ENCODE measurements at regions not wholly inside any gene's neighbourhood (a gene's known extent, or its start where the extent isn't known, plus 50 kb on each side); places are given as distances from the start of the nearest gene placed in this dataset.
"Not testable (repeated sequence)": the region's sequence is repeated elsewhere in the genome, so short reads cannot be mapped to it uniquely, and the experiment has no call there.

- ChIA-PET CTCF (interaction anchor here (0.9 kb wide), 1 partner anchor 384 kb away, joined by 7 read pairs; no protein-coding TSS in a partner anchor), POLR2A (no interaction called here)
- Histone ChIP-seq H3K27ac (ENCODE audit: extremely low read depth, low read depth, low read length) (no peak overlapping the region), H3K4me3 (ENCODE audit: low read depth, low read length) (no peak overlapping the region), H3K9me3 (ENCODE audit: control insufficient read depth, insufficient read depth, low read depth, low read length) (no peaks in the 10 kb centered on the region), H3K4me1 (ENCODE audit: control insufficient read depth, insufficient read depth, low read length) (no peaks in the 10 kb centered on the region), H3K36me3 (ENCODE audit: control insufficient read depth in 2 of 2, insufficient read depth in 1 of 2, low read length in 2 of 2) (no peaks in the 10 kb centered on the region)
- no peak for TF ChIP-seq ZNF777 (tag by site-specific recombination; IDR thresholded peaks at IDR 0.05; ENCODE audit: borderline replicate concordance)
- TF ChIP-seq ZNF561 (tag by site-specific recombination; IDR thresholded peaks at IDR 0.05; ENCODE audit: borderline replicate concordance) = no peak
- TF ChIP-seq ZNF362 (tag by site-specific recombination; IDR thresholded peaks at IDR 0.05) = no peak
- no peak for TF ChIP-seq ZNF2 (tag by site-specific recombination; IDR thresholded peaks at IDR 0.05)
- no peak for TF ChIP-seq ZNF292 (tag by site-specific recombination; IDR thresholded peaks at IDR 0.05; ENCODE audit: borderline replicate concordance, low read depth)
- no peak for TF ChIP-seq ZNF404 (tag by site-specific recombination; IDR thresholded peaks at IDR 0.05)
- no peak for TF ChIP-seq ZNF830 (tag by site-specific recombination; IDR thresholded peaks at IDR 0.05; ENCODE audit: low read depth)
- TF ChIP-seq ZFP3 (tag by site-specific recombination; IDR thresholded peaks at IDR 0.05; ENCODE audit: low read depth) = no peak
- TF ChIP-seq ZSCAN30 (tag by site-specific recombination; IDR thresholded peaks at IDR 0.05) = no peak
- TF ChIP-seq ZNF510 (tag by site-specific recombination; IDR thresholded peaks at IDR 0.05; ENCODE audit: insufficient replicate concordance) = no peak
- no peak for TF ChIP-seq ZNF837 (tag by site-specific recombination; IDR thresholded peaks at IDR 0.05)
- no peak for TF ChIP-seq ZNF280C (tag by site-specific recombination; IDR thresholded peaks at IDR 0.05)
- TF ChIP-seq ZNF660 (tag by site-specific recombination; IDR thresholded peaks at IDR 0.05) = no peak
- TF ChIP-seq ZNF174 (tag by site-specific recombination; IDR thresholded peaks at IDR 0.05) = no peak
- TF ChIP-seq, protein P1, sequence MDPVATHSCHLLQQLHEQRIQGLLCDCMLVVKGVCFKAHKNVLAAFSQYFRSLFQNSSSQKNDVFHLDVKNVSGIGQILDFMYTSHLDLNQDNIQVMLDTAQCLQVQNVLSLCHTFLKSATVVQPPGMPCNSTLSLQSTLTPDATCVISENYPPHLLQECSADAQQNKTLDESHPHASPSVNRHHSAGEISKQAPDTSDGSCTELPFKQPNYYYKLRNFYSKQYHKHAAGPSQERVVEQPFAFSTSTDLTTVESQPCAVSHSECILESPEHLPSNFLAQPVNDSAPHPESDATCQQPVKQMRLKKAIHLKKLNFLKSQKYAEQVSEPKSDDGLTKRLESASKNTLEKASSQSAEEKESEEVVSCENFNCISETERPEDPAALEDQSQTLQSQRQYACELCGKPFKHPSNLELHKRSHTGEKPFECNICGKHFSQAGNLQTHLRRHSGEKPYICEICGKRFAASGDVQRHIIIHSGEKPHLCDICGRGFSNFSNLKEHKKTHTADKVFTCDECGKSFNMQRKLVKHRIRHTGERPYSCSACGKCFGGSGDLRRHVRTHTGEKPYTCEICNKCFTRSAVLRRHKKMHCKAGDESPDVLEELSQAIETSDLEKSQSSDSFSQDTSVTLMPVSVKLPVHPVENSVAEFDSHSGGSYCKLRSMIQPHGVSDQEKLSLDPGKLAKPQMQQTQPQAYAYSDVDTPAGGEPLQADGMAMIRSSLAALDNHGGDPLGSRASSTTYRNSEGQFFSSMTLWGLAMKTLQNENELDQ (tag by site-specific recombination; IDR thresholded peaks at IDR 0.05; ENCODE audit: low read depth) = no peak
- no peak for TF ChIP-seq ZNF48 (tag by site-specific recombination; IDR thresholded peaks at IDR 0.05)
- no peak for TF ChIP-seq ZNF654 (tag by site-specific recombination; IDR thresholded peaks at IDR 0.05; ENCODE audit: low read depth)
- no peak for TF ChIP-seq ZNF623 (tag by site-specific recombination; IDR thresholded peaks at IDR 0.05)
- TF ChIP-seq ZNF558 (tag by site-specific recombination; IDR thresholded peaks at IDR 0.05) = no peak
- no peak for TF ChIP-seq GLIS1 (tag by site-specific recombination; IDR thresholded peaks at IDR 0.05)
Measured at GRCh38 chr10:65090991-65091390, 1569.8 kb downstream of the REEP3 start.

GRCh38 chr10:65100146-65100545 is 1578.9 kb downstream of the REEP3 start:
- Histone ChIP-seq H3K27ac (ENCODE audit: extremely low read depth, low read depth, low read length) (no peak overlapping the region), H3K36me3 (ENCODE audit: control insufficient read depth in 2 of 2, insufficient read depth in 1 of 2, low read length in 2 of 2) (no peaks in the 10 kb centered on the region), H3K4me1 (ENCODE audit: control insufficient read depth, insufficient read depth, low read length) (no peaks in the 10 kb centered on the region), H3K4me3 (ENCODE audit: low read depth, low read length) (no peak overlapping the region), H3K9me3 (ENCODE audit: control insufficient read depth, insufficient read depth, low read depth, low read length) (no peaks in the 10 kb centered on the region; the same call in 1 of the 2 replicates)
- ChIA-PET POLR2A (no interaction called here), CTCF (interaction anchor here (0.6 kb wide), 1 partner anchor 1615 kb away, joined by 3 read pairs; no protein-coding TSS in a partner anchor)
- TF ChIP-seq, protein P2, sequence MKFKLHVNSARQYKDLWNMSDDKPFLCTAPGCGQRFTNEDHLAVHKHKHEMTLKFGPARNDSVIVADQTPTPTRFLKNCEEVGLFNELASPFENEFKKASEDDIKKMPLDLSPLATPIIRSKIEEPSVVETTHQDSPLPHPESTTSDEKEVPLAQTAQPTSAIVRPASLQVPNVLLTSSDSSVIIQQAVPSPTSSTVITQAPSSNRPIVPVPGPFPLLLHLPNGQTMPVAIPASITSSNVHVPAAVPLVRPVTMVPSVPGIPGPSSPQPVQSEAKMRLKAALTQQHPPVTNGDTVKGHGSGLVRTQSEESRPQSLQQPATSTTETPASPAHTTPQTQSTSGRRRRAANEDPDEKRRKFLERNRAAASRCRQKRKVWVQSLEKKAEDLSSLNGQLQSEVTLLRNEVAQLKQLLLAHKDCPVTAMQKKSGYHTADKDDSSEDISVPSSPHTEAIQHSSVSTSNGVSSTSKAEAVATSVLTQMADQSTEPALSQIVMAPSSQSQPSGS (tag by site-specific recombination; IDR thresholded peaks at IDR 0.05; ENCODE audit: low read depth) = no peak

- H3K27ac ChIP-seq (ENCODE audit: extremely low read depth, low read depth, low read length); CTCF ChIA-PET; H3K36me3 ChIP-seq (ENCODE audit: control insufficient read depth in 2 of 2, insufficient read depth in 1 of 2, low read length in 2 of 2); H3K4me1 ChIP-seq (ENCODE audit: control insufficient read depth, insufficient read depth, low read length); POLR2A ChIA-PET; H3K4me3 ChIP-seq (ENCODE audit: low read depth, low read length); H3K9me3 ChIP-seq (ENCODE audit: control insufficient read depth, insufficient read depth, low read depth, low read length): not testable (repeated sequence)
Measured at GRCh38 chr10:65100881-65101280, 1579.7 kb downstream of the REEP3 start.
